Neural cell (in vitro differentiated cells): ENCODE measurements at regions not wholly inside any gene's neighbourhood (a gene's known extent, or its start where the extent isn't known, plus 50 kb on each side); places are given as distances from the start of the nearest gene placed in this dataset.

Experiments
- H2AFZ ChIP-seq: fragments of 200-600, 300-800 bp; sonication (generic), shearing (Covaris generic); 2 replicates; pipeline ENCODE4 v1.6.0; 2014; ENCODE audit warnings: low read depth, mild to moderate bottlenecking, antibody characterized with exemption, low read length, moderate library complexity
- H3F3A ChIP-seq: fragments of 200-600 bp; shearing (Covaris generic); 2 replicates; pipeline ENCODE4 v1.6.1; 2016; ENCODE audit warnings: mild to moderate bottlenecking, moderate library complexity, mixed read lengths, antibody characterized with exemption, low read length; ENCODE audit not compliant: insufficient read depth, poor library complexity, severe bottlenecking
- H3K27ac ChIP-seq: fragments of 200-600, 300-800 bp; sonication (generic), shearing (Covaris generic); 2 replicates; pipeline ENCODE4 v1.5.1; 2014; ENCODE audit warnings: mild to moderate bottlenecking, low read length, moderate library complexity
- H3K27me3 ChIP-seq: fragments of 300-800, 200-600 bp; sonication (generic), shearing (Covaris generic); 2 replicates; pipeline ENCODE4 v1.6.0; 2014; ENCODE audit warnings: mild to moderate bottlenecking, low read depth, low read length, moderate library complexity; ENCODE audit not compliant: insufficient read depth
- H3K36me3 ChIP-seq: fragments of 300-800, 200-600 bp; sonication (generic), shearing (Covaris generic); 2 replicates; pipeline ENCODE4 v1.5.1; 2014; ENCODE audit warnings: mild to moderate bottlenecking, antibody characterized with exemption, low read length, moderate library complexity; ENCODE audit not compliant: insufficient read depth
- H3K4me2 ChIP-seq: fragments of 300-800, 200-600 bp; sonication (generic), shearing (Covaris generic); 2 replicates; pipeline ENCODE4 v1.6.0; 2014; ENCODE audit warnings: mild to moderate bottlenecking, low read length
- H3K4me3 ChIP-seq: fragments of 300-800, 200-600 bp; sonication (generic), shearing (Covaris generic); 2 replicates; pipeline ENCODE4 v1.5.1; 2014; ENCODE audit warnings: mild to moderate bottlenecking, low read length, moderate library complexity
- H3K79me2 ChIP-seq: fragments of 200-600 bp; shearing (Covaris generic); replicated peaks from 2 replicates; pipeline ENCODE4 v1.6.0; 2014; ENCODE audit warnings: mild to moderate bottlenecking, low read length, moderate library complexity; ENCODE audit not compliant: insufficient read depth
- H3K9ac ChIP-seq: fragments of 300-800, 200-600 bp; sonication (generic), shearing (Covaris generic); 2 replicates; pipeline ENCODE4 v1.6.1; 2016; ENCODE audit warnings: mild to moderate bottlenecking, low read length, mixed read lengths
- H3K9me2 ChIP-seq: fragments of 200-600 bp; shearing (Covaris generic); 2 replicates; pipeline ENCODE4 v1.6.1; 2016; ENCODE audit warnings: mild to moderate bottlenecking, low read length, mixed read lengths; ENCODE audit not compliant: insufficient read depth
- H3K9me3 ChIP-seq: fragments of 200-600, 300-800 bp; sonication (generic), shearing (Covaris generic); 2 replicates; pipeline ENCODE4 v1.6.1; 2016; ENCODE audit warnings: mild to moderate bottlenecking, mixed run types, low read length, moderate library complexity, mixed read lengths
- H4K20me1 ChIP-seq: fragments of 200-600 bp; shearing (Covaris generic); 2 replicates; pipeline ENCODE4 v1.6.1; 2016; ENCODE audit warnings: mild to moderate bottlenecking, mixed run types; ENCODE audit not compliant: insufficient read depth
- EP300 ChIP-seq: fragments of 450-650 bp; conservative IDR thresholded peaks from 2 replicates; pipeline ENCODE4 v1.6.1; 2014; ENCODE audit warnings: antibody characterized with exemption, mild to moderate bottlenecking, moderate library complexity; ENCODE audit not compliant: poor library complexity, severe bottlenecking
- EZH2 ChIP-seq: fragments of 200-600, 300-800 bp; shearing (Covaris generic), sonication (generic); IDR thresholded peaks from 2 replicates; pipeline ENCODE4 v1.6.1; 2014; ENCODE audit warnings: antibody characterized with exemption, low read length, borderline replicate concordance, mild to moderate bottlenecking; ENCODE audit not compliant: insufficient read depth, poor library complexity, severe bottlenecking
- MXI1 ChIP-seq: fragments of 450-650 bp; conservative IDR thresholded peaks from 2 replicates; pipeline ENCODE4 v1.6.1; 2014; ENCODE audit warnings: antibody characterized with exemption, mild to moderate bottlenecking; ENCODE audit not compliant: poor library complexity, severe bottlenecking
- POLR2AphosphoS5 ChIP-seq: IDR thresholded peaks from 2 replicates; pipeline ENCODE4 v1.6.1; 2012
- RAD21 ChIP-seq: fragments of 450-650 bp; conservative IDR thresholded peaks from 2 replicates; pipeline ENCODE4 v1.6.1; 2014; ENCODE audit warnings: antibody characterized with exemption, mild to moderate bottlenecking, moderate library complexity
- SMC3 ChIP-seq: fragments of 450-650 bp; conservative IDR thresholded peaks from 2 replicates; pipeline ENCODE4 v1.6.1; 2014; ENCODE audit warnings: antibody characterized with exemption, mild to moderate bottlenecking, moderate library complexity; ENCODE audit not compliant: poor library complexity
- TAF1 ChIP-seq: IDR thresholded peaks from 2 replicates; pipeline ENCODE4 v1.6.1; 2012; ENCODE audit warnings: low read depth
- TF ChIP-seq, protein P1 (sequence below): fragments of 450-650 bp; IDR thresholded peaks from 2 replicates; pipeline ENCODE4 v1.5.1; 2014; ENCODE audit warnings: antibody characterized with exemption, mild to moderate bottlenecking, moderate library complexity; ENCODE audit not compliant: poor library complexity, severe bottlenecking
- TF ChIP-seq, protein P2 (sequence below): IDR thresholded peaks from 2 replicates; pipeline ENCODE4 v1.6.1; 2012; ENCODE audit warnings: borderline replicate concordance

DNA sequence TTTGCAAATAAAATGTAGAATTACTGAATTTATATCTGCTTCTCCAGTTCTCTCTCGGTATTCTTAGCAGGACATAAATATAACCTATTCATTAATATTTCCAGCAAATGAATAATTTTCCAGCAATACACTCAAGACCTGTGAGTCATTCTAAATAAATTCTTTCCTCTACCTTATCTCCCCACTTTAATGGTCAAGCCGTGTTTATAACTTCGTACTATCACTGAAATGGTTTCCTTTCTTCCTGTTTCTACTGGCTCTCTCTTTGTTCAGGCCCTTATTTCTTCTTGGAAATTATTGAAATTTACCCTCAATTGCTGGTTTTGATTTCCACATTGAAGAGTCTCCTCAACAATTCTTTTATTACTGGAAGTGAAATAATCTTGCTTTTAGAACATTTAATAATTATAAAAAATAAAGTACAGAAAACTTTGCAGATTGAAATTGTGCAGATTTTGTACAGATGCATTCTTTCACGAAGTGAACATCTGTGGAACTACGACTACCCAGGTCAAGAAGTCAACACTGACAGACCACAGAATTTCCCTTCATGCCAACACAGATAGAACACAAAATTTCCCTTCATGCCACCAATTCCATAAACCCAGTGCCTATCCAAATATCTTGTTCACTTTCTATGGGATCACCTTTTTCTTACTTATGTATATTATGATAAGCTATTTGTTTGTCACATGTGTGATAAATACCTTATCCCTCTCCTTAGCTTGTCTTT is 205.7 kb downstream of the FAT4 start:
- H3K27me3 ChIP-seq: no peaks in the 10 kb centered on the region
- H3K9ac ChIP-seq: no peak overlapping the region
- TF ChIP-seq POLR2AphosphoS5 (no peak), TAF1 (no peak), RAD21 (no peak), MXI1 (no peak), EP300 (no peak), EZH2 (no peak), SMC3 (no peak)
- TF ChIP-seq, protein P1, sequence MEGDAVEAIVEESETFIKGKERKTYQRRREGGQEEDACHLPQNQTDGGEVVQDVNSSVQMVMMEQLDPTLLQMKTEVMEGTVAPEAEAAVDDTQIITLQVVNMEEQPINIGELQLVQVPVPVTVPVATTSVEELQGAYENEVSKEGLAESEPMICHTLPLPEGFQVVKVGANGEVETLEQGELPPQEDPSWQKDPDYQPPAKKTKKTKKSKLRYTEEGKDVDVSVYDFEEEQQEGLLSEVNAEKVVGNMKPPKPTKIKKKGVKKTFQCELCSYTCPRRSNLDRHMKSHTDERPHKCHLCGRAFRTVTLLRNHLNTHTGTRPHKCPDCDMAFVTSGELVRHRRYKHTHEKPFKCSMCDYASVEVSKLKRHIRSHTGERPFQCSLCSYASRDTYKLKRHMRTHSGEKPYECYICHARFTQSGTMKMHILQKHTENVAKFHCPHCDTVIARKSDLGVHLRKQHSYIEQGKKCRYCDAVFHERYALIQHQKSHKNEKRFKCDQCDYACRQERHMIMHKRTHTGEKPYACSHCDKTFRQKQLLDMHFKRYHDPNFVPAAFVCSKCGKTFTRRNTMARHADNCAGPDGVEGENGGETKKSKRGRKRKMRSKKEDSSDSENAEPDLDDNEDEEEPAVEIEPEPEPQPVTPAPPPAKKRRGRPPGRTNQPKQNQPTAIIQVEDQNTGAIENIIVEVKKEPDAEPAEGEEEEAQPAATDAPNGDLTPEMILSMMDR: no peak
- TF ChIP-seq, protein P2, sequence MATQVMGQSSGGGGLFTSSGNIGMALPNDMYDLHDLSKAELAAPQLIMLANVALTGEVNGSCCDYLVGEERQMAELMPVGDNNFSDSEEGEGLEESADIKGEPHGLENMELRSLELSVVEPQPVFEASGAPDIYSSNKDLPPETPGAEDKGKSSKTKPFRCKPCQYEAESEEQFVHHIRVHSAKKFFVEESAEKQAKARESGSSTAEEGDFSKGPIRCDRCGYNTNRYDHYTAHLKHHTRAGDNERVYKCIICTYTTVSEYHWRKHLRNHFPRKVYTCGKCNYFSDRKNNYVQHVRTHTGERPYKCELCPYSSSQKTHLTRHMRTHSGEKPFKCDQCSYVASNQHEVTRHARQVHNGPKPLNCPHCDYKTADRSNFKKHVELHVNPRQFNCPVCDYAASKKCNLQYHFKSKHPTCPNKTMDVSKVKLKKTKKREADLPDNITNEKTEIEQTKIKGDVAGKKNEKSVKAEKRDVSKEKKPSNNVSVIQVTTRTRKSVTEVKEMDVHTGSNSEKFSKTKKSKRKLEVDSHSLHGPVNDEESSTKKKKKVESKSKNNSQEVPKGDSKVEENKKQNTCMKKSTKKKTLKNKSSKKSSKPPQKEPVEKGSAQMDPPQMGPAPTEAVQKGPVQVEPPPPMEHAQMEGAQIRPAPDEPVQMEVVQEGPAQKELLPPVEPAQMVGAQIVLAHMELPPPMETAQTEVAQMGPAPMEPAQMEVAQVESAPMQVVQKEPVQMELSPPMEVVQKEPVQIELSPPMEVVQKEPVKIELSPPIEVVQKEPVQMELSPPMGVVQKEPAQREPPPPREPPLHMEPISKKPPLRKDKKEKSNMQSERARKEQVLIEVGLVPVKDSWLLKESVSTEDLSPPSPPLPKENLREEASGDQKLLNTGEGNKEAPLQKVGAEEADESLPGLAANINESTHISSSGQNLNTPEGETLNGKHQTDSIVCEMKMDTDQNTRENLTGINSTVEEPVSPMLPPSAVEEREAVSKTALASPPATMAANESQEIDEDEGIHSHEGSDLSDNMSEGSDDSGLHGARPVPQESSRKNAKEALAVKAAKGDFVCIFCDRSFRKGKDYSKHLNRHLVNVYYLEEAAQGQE: no peak
- no peak overlapping the region for H2AFZ ChIP-seq
- H3F3A ChIP-seq: no peaks in the 10 kb centered on the region
- H3K9me3 ChIP-seq: no peaks in the 10 kb centered on the region
- H3K36me3 ChIP-seq: no peaks in the 10 kb centered on the region
- no peak overlapping the region for H3K27ac ChIP-seq
- no peaks in the 10 kb centered on the region for H4K20me1 ChIP-seq
- no peaks in the 10 kb centered on the region for H3K79me2 ChIP-seq
- no peaks in the 10 kb centered on the region for H3K9me2 ChIP-seq
- no peak overlapping the region for H3K4me3 ChIP-seq
- no peak overlapping the region for H3K4me2 ChIP-seq

DNA sequence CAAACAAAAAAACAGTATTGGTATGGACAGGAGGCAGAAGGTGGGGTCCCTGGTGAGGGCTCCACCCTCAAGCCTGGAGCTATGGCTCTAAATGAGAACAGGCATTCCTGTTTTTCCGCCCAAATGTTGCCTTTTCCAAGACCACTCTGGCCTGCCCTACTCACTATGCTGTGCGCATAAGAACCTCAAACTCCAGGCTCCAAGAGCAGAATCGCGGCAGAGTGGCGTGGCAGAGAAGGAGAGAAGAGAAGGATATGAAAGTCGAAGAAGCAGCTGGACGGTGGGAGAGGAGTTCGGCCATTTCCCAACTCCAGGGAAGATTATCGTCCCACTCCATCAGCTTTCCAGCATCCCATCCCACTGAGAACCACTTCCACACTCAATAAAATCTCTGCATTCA is 207.8 kb downstream of the FAT4 start:
- Histone ChIP-seq H3K79me2 (no peaks in the 10 kb centered on the region), H3F3A (no peaks in the 10 kb centered on the region), H4K20me1 (no peaks in the 10 kb centered on the region), H3K27ac (no peak overlapping the region), H3K4me3 (no peak overlapping the region), H3K27me3 (no peaks in the 10 kb centered on the region), H3K9me3 (no peaks in the 10 kb centered on the region), H3K36me3 (no peaks in the 10 kb centered on the region), H3K4me2 (no peak overlapping the region), H3K9ac (no peak overlapping the region), H2AFZ (no peak overlapping the region), H3K9me2 (no peaks in the 10 kb centered on the region)
- TF ChIP-seq SMC3 (no peak), EZH2 (no peak), POLR2AphosphoS5 (no peak), TAF1 (no peak), RAD21 (no peak), EP300 (no peak), MXI1 (no peak)
- TF ChIP-seq, protein P1: no peak
- TF ChIP-seq, protein P2: no peak
